Gastroesophageal sphincter (tissue), 3 donors: ENCODE measurements at regions not wholly inside any gene's neighbourhood (a gene's known extent, or its start where the extent isn't known, plus 50 kb on each side); places are given as distances from the start of the nearest gene placed in this dataset.

Experiments used
- CTCF ChIP-seq, 4 experiments: fragments of 200-600 bp in 2 of 4; fragments of 450-650 bp in 2 of 4; sonication (generic) in 1 of 4; IDR thresholded peaks; one replicate each; pipeline ENCODE4 v1.5.1; 2017 to 2019; ENCODE audit warnings: antibody characterized with exemption in 4 of 4, mild to moderate bottlenecking in 2 of 4, moderate library complexity in 2 of 4
- EP300 ChIP-seq: sonication (generic); formaldehyde crosslinking; IDR thresholded peaks from one replicate; pipeline ENCODE4 v1.6.1; 2017; ENCODE audit warnings: antibody characterized with exemption, mild to moderate bottlenecking
- POLR2A ChIP-seq, 2 donors: fragments of 450-650 bp; IDR thresholded peaks; one replicate each; pipeline ENCODE4 v1.6.1; 2017; ENCODE audit warnings: antibody characterized with exemption in 2 of 2, mild to moderate bottlenecking in 2 of 2, moderate library complexity in 1 of 2

GRCh38 chr5:8641786-8642505, 773.0 kb downstream of the MTRR start:
- TF ChIP-seq CTCF (IDR thresholded peaks at IDR 0.05), result no peak
- TF ChIP-seq EP300, result no peak
- TF ChIP-seq POLR2A (IDR thresholded peaks at IDR 0.05), result no peak
